HUDEP-2 (cell line): ENCODE measurements at regions not wholly inside any gene's neighbourhood (a gene's known extent, or its start where the extent isn't known, plus 50 kb on each side); places are given as distances from the start of the nearest gene placed in this dataset.

Source experiments
- DNase-seq, 76 experiments: peaks; one replicate each; lab custom pipeline; 2025; ENCODE audit not compliant: unreplicated experiment in 76 of 76; lab: John Stamatoyannopoulos, UW

GRCh38 chr21:28230559-28230958 is 762.1 kb downstream of the LTN1 start:
- DNase-seq: no peak

GRCh38 chr21:28229814-28230213 is 762.9 kb downstream of the LTN1 start:
- DNase-seq: no peak

DNA sequence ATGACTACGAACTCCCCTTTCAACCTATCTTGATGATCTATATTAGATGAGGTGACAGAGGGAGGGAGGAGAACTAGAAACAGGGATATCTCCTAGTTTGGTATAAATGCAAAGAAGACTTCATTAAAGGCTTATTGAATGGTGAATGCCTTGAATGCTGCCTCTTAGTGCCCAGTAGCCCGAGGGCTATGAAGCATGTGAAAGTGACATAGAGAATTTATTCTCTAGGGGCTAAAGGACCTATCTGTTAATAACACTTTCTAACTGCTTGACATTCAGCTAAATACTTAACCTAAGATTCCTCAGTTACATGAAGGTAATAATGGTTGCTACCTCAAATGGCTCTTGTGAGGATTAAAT is 764.1 kb downstream of the LTN1 start:
- DNase-seq: no peak

GRCh38 chr21:28227881-28228635 is 764.6 kb downstream of the LTN1 start:
- no peak for DNase-seq

GRCh38 chr21:28226563-28226962 is 766.1 kb downstream of the LTN1 start:
- no peak for DNase-seq

DNA sequence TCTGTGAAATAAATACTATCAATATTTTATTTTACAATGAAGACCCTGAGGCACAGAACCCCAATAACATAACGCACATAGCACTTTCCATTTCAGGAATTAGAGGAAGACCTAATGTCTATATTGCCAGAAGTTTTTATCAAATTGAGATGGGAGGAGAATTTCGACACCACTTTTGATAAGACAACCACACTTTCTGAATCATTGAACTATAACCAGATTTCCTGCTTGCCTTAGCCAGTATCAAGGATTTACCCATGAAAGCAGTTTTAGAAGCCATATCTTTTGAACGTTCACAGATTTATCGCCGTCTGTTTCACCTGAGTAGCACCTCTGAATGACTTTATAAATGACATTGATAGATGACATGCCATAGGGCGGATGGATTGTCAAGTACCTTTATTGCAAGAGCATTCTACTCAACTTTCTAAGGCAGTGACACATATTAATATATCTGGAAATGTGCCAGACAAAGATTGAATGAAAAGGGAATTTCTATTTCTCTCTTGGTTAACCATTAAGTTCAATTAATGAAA is 768.4 kb downstream of the LTN1 start:
- DNase-seq: no peak

- no peak for DNase-seq
Measured at GRCh38 chr21:28221984-28222383, 770.7 kb downstream of the LTN1 start.

- DNase-seq: no peak
Measured at GRCh38 chr21:28220680-28221079, 772.0 kb downstream of the LTN1 start.

DNA sequence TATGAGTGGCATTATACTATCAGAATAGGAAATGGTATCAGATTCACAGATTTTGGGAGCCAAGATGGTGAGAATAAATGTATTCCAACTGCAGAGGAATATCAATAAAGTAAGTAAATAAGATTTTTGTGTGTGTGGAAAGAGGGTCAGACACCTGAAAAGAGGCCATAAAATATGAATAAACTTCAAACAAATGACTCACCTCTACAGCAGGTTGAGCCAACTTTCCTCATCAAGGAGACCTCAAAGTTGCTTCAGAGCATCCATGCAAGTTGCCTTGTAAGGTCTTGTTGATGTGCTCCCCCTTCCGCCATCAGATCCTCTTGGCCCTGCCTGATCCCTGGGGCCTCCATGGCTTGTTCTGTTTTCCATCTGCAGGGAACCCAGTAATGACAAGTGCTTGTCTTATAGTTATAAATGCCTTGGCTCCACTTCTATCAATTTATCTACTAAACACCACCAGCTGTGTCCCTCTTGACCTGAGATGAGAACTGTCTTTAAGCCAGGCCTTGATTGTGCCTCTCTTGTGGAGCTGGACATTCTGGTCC is 775.6 kb downstream of the LTN1 start:
- DNase-seq: no peak

GRCh38 chr21:28215214-28215954 is 777.3 kb downstream of the LTN1 start:
- no peak for DNase-seq

- DNase-seq: no peak
Measured at GRCh38 chr21:28214786-28215185, 777.9 kb downstream of the LTN1 start.

DNA sequence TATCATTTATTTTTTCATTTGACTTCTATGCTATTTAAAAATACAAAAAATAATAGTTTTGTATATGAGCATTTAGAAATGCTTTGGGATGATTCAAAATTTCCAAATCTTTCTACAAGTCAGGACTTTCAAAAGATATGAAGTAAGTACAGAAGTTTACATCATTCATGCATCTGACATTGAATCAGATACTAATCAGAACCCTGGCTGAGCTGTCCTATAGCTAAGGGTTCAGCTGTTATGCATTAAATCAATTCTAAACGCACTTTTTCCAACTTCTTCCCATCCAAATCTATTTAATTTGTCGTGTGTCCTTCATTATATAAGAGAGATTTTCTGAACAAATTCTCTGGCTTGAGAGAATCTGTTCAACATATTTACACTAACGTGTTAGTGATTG is 779.4 kb downstream of the LTN1 start:
- no peak for DNase-seq

DNA sequence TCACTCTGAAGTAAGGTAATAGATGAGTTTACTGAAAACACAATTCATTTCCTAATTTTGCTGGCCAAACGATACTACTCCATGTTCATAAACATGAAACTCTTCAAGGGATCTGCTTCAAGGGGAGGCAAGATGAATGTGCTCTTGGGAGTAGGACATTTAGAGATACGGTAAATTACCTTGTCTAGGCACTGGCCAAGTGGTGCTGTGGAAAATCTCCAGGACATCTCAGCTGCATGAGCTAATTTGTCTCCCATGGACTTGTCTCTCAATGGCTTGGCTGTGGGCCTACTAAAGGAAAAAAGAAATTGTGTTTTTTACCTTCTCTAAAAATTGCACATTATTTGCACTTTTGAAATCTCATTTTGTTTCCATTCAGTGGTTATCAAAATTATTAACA is 780.6 kb downstream of the LTN1 start:
- DNase-seq: no peak

- no peak for DNase-seq
Measured at GRCh38 chr21:28207436-28208173, 785.1 kb downstream of the LTN1 start.

GRCh38 chr21:28200726-28201125 is 792.0 kb downstream of the LTN1 start:
- no peak for DNase-seq

- no peak for DNase-seq
Measured at GRCh38 chr21:28196981-28197380, 795.7 kb downstream of the LTN1 start.

GRCh38 chr21:28193189-28193588 is 799.5 kb downstream of the LTN1 start:
- no peak for DNase-seq

DNA sequence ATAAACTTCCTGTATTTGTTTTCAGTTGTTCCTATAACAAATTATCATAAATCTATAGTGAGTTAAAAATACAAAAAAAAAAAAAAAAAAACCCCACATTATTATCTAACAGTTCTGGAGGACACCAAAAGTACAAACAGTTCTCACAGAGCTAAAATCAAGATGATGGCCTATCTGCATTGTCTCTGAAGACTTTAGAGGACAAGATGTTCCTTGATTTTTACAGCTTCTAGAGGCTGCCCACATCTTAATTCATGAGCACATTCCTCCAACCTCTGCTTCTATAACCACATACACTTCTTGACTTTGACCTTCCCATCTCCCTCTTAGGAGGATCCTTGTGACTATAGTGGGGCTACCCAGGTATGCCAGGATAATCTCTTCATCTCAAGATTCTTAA is 806.1 kb downstream of the LTN1 start:
- peak in 1 of 76 experiments; percentile 6 for DNase-seq

DNA sequence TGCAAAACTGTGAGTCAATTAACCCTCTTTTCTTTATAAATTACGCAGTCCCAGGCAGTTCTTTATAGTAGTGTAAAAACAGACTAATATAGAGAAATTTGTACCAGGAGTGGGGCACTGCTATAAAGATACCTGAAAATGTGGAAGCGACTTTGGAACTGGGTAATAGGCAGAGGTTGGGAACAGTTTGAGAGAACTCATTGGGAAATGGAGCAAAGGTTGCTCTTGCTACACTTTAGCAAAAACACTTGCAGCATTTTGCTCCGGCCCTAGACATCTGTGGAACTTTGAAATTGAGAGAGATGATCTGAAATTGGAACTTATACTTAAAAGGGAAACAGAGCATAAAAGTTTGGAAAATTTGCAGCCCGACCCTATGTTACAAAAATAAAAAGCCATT is 810.9 kb downstream of the LTN1 start:
- no peak for DNase-seq

DNA sequence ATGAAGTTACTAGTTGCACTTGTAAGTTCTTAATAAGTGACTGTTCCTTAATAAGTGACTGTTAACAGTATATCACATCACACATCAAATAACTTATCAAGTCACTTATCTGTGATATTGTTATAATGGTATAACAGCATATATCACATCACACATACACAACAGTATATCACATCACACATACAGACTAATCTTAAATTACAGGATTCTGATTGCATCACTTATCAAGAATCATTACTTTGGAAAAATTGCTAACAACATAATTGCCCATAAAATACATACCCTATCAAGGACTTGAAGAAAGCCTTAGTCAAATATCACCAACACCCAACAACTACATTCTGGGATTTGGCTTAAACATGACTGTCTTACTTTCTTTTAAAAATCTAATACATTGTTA is 813.5 kb downstream of the LTN1 start:
- DNase-seq: no peak

DNA sequence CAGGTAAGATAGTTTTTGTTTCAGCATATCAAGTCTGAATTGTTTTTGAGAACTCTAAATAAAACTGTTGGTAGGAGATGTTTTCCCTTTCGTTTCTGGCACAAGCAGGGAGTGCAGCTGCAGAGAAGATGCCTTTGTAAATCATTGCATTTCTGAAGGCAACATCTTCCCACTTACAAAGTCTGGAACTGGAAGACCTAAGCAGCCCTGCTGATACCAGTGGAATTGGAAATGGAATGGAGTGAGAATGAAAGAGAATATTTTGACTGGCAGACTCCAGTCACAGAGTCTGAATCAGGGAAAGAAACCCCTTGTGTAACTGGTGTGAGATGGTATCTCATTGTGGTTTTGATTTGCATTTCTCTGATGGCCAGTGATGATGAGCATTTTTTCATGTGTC is 815.6 kb downstream of the LTN1 start:
- no peak for DNase-seq
